ENCODE measurements at regions not wholly inside any gene's neighbourhood (a gene's known extent, or its start where the extent isn't known, plus 50 kb on each side); places are given as distances from the start of the nearest gene placed in this dataset.

DNA sequence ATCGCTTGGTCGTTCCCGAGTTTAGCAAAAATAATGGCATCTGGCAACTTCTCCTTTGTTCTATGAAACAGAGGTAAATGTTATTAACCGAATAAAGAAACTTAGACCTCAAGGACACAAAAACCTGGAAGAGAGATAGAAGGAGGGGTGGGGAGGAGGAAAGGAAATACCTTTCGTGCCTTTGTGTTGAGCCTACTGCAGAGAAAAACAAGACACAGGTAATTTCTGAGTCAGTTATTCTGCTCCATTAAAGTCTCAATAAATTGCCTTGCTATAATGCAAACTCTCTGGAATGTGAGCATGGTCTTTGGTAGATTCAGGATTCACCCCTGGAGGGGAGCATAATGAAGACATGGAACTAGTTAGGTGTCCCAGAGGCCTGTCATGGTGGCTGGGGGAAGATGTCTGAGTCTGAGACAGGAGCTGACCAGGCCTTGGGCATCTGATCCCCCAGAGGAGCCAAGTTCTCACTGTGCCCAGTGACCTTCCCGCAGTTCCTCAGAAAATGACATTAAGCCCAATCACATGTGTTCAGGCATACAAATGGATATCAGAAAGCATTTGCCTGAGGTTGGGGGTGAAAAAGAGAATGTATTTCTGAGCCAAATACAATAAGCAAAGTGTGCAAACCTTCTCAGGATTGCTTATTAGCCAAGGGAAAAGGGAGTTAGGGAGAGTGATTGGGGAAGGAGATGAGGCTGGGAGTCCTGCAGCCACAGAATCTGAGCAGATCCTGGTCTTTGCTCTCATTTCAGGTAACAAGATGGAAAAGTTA lies 72.6 kb upstream of the CADM1 start:
- TF ChIP-seq, protein P1, sequence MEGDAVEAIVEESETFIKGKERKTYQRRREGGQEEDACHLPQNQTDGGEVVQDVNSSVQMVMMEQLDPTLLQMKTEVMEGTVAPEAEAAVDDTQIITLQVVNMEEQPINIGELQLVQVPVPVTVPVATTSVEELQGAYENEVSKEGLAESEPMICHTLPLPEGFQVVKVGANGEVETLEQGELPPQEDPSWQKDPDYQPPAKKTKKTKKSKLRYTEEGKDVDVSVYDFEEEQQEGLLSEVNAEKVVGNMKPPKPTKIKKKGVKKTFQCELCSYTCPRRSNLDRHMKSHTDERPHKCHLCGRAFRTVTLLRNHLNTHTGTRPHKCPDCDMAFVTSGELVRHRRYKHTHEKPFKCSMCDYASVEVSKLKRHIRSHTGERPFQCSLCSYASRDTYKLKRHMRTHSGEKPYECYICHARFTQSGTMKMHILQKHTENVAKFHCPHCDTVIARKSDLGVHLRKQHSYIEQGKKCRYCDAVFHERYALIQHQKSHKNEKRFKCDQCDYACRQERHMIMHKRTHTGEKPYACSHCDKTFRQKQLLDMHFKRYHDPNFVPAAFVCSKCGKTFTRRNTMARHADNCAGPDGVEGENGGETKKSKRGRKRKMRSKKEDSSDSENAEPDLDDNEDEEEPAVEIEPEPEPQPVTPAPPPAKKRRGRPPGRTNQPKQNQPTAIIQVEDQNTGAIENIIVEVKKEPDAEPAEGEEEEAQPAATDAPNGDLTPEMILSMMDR (IDR thresholded peaks at IDR 0.05), result no peak
- no peak for TF ChIP-seq ZFX (IDR thresholded peaks at IDR 0.05; ENCODE audit: borderline replicate concordance)

Data from 22Rv1 (cell line).